AG04449 (cell line): ENCODE measurements at regions not wholly inside any gene's neighbourhood (a gene's known extent, or its start where the extent isn't known, plus 50 kb on each side); places are given as distances from the start of the nearest gene placed in this dataset.

Experiments used
- CTCF ChIA-PET: fragments of 350-600 bp; formaldehyde crosslinking; extraction: SDS; loops from one replicate; lab custom pipeline; 2021; ENCODE audit warnings: antibody characterized with exemption; lab: Yijun Ruan, JAX
- POLR2A ChIA-PET: fragments of 400-600, 350-600 bp; formaldehyde crosslinking; extraction: SDS; loops from one replicate; lab custom pipeline; 2020; ENCODE audit warnings: antibody characterized with exemption, inconsistent platforms; lab: Yijun Ruan, JAX
- DNase-seq: peaks from one replicate; pipeline ENCODE4 v3.0.0-alpha.2; 2010; ENCODE audit warnings: low read depth, low spot score
- H3K4me3 ChIP-seq: 2 replicates; pipeline ENCODE4 v1.5.1; 2011; ENCODE audit warnings: low read depth, mild to moderate bottlenecking, control low read depth, low read length
- TF ChIP-seq, protein P1 (sequence below): IDR thresholded peaks from one replicate; pipeline ENCODE4 v1.5.1; 2011; ENCODE audit warnings: mild to moderate bottlenecking, moderate library complexity, low read length, control low read depth, inconsistent platforms; ENCODE audit not compliant: insufficient read depth; ENCODE audit errors: missing control alignments

- DNase-seq = no peak
- TF ChIP-seq, protein P1, sequence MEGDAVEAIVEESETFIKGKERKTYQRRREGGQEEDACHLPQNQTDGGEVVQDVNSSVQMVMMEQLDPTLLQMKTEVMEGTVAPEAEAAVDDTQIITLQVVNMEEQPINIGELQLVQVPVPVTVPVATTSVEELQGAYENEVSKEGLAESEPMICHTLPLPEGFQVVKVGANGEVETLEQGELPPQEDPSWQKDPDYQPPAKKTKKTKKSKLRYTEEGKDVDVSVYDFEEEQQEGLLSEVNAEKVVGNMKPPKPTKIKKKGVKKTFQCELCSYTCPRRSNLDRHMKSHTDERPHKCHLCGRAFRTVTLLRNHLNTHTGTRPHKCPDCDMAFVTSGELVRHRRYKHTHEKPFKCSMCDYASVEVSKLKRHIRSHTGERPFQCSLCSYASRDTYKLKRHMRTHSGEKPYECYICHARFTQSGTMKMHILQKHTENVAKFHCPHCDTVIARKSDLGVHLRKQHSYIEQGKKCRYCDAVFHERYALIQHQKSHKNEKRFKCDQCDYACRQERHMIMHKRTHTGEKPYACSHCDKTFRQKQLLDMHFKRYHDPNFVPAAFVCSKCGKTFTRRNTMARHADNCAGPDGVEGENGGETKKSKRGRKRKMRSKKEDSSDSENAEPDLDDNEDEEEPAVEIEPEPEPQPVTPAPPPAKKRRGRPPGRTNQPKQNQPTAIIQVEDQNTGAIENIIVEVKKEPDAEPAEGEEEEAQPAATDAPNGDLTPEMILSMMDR = no peak
- CTCF ChIA-PET = no interaction called here
These were observed 557.5 kb upstream of the PTBP2 start for GRCh38 chr1:96164053-96164452.

GRCh38 chr1:96178053-96178452 is 543.5 kb upstream of the PTBP2 start:
- POLR2A ChIA-PET = no interaction called here
- DNase-seq = no peak
- TF ChIP-seq, protein P1 = no peak
- no peak overlapping the region for H3K4me3 ChIP-seq
- CTCF ChIA-PET = no interaction called here

More at GRCh38 chr1:96164053-96164452, 557.5 kb upstream of the PTBP2 start:
- H3K4me3 ChIP-seq = no peak overlapping the region
- POLR2A ChIA-PET = no interaction called here

DNA sequence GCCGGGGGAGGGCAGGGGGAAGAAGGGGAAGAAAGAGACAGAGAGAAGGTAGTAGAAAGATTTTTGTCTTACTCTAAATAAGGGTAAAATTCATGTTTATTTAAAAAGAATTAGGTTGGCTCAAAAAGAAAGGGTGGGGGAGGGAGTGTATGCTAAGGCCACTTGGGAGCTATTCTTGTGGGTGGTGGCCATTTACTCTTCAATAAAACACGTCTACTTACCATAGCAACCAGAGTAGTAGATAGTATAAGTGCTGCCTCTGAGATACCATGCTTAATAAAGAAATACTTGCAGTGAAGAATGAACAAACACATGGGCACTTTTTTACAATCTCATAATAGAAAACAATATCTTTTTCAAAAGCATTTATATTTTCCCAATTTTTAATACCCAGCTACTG is 538.1 kb upstream of the PTBP2 start:
- DNase-seq = no peak
- H3K4me3 ChIP-seq = no peak overlapping the region
- ChIA-PET CTCF (no interaction called here), POLR2A (no interaction called here)
- TF ChIP-seq, protein P1 = no peak

DNA sequence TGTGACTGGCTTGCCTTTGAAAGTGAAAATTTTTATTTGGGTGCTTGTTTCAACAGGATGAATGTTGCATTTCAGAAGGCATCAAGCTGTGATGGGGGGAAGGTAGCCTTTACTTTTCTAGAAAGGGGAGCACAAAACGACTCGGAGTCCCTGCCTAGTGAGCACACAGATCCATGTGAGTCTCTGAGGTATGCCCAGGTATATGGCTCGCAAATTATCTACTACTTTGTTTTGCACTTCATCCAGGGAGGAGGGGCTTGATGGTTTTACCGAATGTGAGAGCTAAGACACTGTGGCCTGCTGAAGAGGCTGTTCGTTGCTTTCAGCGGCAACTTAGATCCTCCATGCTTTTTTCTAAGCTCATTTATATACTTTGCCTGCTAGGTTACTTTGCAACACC is 537.7 kb upstream of the PTBP2 start:
- H3K4me3 ChIP-seq = no peak overlapping the region
- no peak for DNase-seq
- POLR2A ChIA-PET = no interaction called here
- TF ChIP-seq, protein P1 = no peak
- CTCF ChIA-PET = interaction anchor here (0.8 kb wide), 1 partner anchor 16 kb away, joined by 3 read pairs; no protein-coding TSS in a partner anchor

- DNase-seq = no peak
- H3K4me3 ChIP-seq = no peak overlapping the region
- TF ChIP-seq, protein P1 = no peak
- CTCF ChIA-PET = no interaction called here
- POLR2A ChIA-PET = no interaction called here
These were observed 536.4 kb upstream of the PTBP2 start for GRCh38 chr1:96185181-96185580.

- H3K4me3 ChIP-seq = no peak overlapping the region
- ChIA-PET CTCF (no interaction called here), POLR2A (no interaction called here)
- TF ChIP-seq, protein P1 = no peak
- DNase-seq = no peak
These were observed 534.6 kb upstream of the PTBP2 start for GRCh38 chr1:96187020-96187419.
